ENCODE measurements at regions not wholly inside any gene's neighbourhood (a gene's known extent, or its start where the extent isn't known, plus 50 kb on each side); places are given as distances from the start of the nearest gene placed in this dataset.

GRCh38 chr7:26563406-26563805 lies 271.7 kb downstream of the SNX10 start:
- no peak for DNase-seq
- Histone ChIP-seq H3K36me3 (no peaks in the 10 kb centered on the region), H3K9me3 (no peaks in the 10 kb centered on the region), H3K27me3 (no peaks in the 10 kb centered on the region), H3K4me1 (no peaks in the 10 kb centered on the region), H3K4me3 (ENCODE audit: low read depth, low read length) (no peak overlapping the region)
- TF ChIP-seq CTCF (IDR thresholded peaks at IDR 0.05; ENCODE audit: low read depth, low read length) = no peak

- TF ChIP-seq CTCF (IDR thresholded peaks at IDR 0.05; ENCODE audit: low read depth, low read length) = no peak
- Histone ChIP-seq H3K36me3 (no peaks in the 10 kb centered on the region), H3K27me3 (no peaks in the 10 kb centered on the region), H3K4me1 (no peaks in the 10 kb centered on the region), H3K9me3 (no peaks in the 10 kb centered on the region), H3K4me3 (ENCODE audit: low read depth, low read length) (no peak overlapping the region)
- no peak for DNase-seq
Measured at GRCh38 chr7:26567266-26567665, 275.6 kb downstream of the SNX10 start.

- no peaks in the 10 kb centered on the region for H3K9me3 ChIP-seq
- no peak for DNase-seq
Measured at GRCh38 chr7:26574476-26574875, 282.8 kb downstream of the SNX10 start.

GRCh38 chr7:26580064-26580591 lies 284.3 kb downstream of the SKAP2 start:
- no peak overlapping the region for H3K4me3 ChIP-seq (ENCODE audit: low read depth, low read length)
- no peaks in the 10 kb centered on the region for H3K36me3 ChIP-seq
- H3K9me3 ChIP-seq = no peaks in the 10 kb centered on the region
- TF ChIP-seq CTCF (IDR thresholded peaks at IDR 0.05; ENCODE audit: low read depth, low read length) = no peak
- no peaks in the 10 kb centered on the region for H3K4me1 ChIP-seq
- DNase-seq = no peak
- no peaks in the 10 kb centered on the region for H3K27me3 ChIP-seq

More at GRCh38 chr7:26574476-26574875, 282.8 kb downstream of the SNX10 start:
- H3K27me3 ChIP-seq = no peaks in the 10 kb centered on the region
- H3K36me3 ChIP-seq = no peaks in the 10 kb centered on the region
- no peaks in the 10 kb centered on the region for H3K4me1 ChIP-seq
- TF ChIP-seq CTCF (IDR thresholded peaks at IDR 0.05; ENCODE audit: low read depth, low read length) = no peak
- no peak overlapping the region for H3K4me3 ChIP-seq (ENCODE audit: low read depth, low read length)

GRCh38 chr7:26580711-26581110 lies 283.7 kb downstream of the SKAP2 start:
- H3K4me1 ChIP-seq = no peaks in the 10 kb centered on the region
- no peak overlapping the region for H3K4me3 ChIP-seq (ENCODE audit: low read depth, low read length)
- H3K27me3 ChIP-seq = no peaks in the 10 kb centered on the region
- TF ChIP-seq CTCF (IDR thresholded peaks at IDR 0.05; ENCODE audit: low read depth, low read length) = no peak
- DNase-seq = no peak
- no peaks in the 10 kb centered on the region for H3K36me3 ChIP-seq
- no peaks in the 10 kb centered on the region for H3K9me3 ChIP-seq

- Histone ChIP-seq H3K9me3 (no peaks in the 10 kb centered on the region), H3K36me3 (no peaks in the 10 kb centered on the region), H3K4me1 (no peaks in the 10 kb centered on the region), H3K27me3 (no peaks in the 10 kb centered on the region), H3K4me3 (ENCODE audit: low read depth, low read length) (no peak overlapping the region)
- TF ChIP-seq CTCF (IDR thresholded peaks at IDR 0.05; ENCODE audit: low read depth, low read length) = no peak
- DNase-seq = no peak
Measured at GRCh38 chr7:26583094-26583648, 281.2 kb downstream of the SKAP2 start.

Data from BE2C (cell line).